ENCODE measurements at regions not wholly inside any gene's neighbourhood (a gene's known extent, or its start where the extent isn't known, plus 50 kb on each side); places are given as distances from the start of the nearest gene placed in this dataset.
"Not testable (repeated sequence)": the region's sequence is repeated elsewhere in the genome, so short reads cannot be mapped to it uniquely, and the experiment has no call there.

DNA sequence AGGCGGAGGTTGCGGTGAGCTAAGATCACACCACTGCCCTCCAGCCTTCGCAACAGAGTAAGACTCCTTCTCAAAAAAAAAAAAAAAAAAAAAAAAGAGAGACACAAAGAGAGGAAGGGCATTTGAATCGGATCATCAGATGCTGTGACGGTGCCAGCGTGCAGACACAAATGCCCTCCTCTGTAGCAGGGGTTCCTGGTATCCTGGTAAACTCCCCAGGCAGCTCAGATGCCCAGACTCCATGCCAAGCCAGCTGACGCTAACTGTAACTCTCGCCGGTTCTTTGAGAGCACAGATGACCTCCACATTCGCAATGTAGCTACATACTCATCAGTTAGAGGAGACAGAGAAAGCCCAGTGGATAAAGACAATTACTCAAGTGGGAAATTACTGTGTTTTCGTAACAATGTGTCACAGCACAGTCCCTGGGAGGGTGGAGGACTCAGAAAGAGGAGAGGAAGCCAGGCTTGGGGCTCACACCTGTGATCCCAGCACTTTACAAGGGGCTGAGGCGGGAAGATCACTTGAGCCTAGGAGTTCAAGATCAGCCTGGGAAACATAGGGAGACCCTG is 153.1 kb downstream of the BRD1 start:
- DNase-seq, result no peak

DNA sequence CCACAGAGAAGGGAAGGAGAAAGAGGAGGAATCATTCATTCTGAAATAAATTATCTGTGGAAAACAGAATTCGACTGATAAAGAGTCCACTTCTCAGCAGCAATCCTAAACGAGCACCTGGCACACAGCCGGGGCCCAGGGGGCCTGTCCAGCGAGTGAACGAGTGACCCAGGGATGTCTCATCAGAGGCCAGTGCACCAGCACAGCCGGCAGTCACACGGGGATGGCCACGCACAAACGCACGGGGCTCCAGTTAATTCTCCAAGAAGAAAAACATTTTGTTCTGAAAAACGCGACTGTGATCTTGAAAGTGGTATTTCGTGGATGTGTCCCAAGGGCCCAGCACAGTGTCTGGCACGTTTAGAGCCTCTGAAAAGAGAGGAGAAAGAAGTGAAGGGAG is 154.6 kb downstream of the BRD1 start:
- no peak for DNase-seq

DNA sequence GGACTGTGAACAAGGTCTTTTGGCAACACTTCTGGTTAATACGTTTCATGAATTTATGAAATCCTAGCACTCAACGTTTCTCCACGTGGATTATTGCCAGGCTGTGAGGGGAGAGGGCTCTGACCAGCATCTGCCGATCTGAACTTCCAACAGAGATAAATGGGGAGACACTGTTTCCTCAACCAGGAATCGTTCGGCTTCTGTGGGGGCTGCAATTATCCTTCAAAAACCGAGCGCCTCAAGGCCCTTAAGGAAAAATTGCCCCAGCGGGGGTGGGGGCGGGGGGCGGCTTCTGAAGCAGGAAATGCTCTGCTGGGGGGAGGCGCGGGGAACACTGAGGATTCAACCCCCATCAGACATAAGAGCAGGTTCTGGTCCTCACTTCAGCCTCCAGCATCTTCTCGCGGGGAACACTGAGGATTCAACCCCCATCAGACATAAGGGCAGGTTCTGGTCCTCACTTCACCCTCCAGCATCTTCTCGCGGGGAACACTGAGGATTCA is 155.6 kb downstream of the BRD1 start:
- no peak for DNase-seq

DNA sequence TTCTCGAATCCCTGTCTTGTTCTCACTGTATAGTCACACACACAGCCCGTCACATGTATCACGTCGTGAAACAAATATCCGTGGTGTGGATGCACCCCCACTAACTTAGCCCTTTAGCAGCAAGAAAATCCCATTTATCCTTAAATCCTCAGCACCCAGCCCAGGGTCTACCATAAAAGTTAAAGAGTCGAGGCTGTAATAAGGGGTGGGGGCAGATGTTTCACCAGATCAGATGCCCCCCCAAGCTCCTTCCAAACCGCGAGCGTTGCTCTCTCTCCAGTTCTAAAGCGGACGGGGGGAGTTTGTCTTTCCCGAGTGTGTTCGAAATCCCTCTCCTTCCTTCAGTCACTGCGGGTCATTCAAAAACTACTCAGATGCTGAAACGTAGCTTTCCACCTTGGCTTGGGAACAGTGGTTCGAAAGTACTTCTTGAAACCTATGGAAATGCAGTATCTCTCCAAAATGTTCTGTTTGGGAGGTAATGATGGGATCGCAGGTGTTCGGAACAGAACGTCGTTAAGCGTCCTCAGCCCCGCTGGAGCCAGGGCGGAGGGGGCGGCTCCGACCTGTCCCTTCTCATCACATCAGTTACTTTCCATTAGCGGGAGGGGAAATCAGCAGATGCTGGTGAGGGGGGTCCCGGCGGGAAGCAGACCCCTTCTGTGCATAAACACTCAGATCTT is 156.2 kb downstream of the BRD1 start:
- no peak for DNase-seq

DNA sequence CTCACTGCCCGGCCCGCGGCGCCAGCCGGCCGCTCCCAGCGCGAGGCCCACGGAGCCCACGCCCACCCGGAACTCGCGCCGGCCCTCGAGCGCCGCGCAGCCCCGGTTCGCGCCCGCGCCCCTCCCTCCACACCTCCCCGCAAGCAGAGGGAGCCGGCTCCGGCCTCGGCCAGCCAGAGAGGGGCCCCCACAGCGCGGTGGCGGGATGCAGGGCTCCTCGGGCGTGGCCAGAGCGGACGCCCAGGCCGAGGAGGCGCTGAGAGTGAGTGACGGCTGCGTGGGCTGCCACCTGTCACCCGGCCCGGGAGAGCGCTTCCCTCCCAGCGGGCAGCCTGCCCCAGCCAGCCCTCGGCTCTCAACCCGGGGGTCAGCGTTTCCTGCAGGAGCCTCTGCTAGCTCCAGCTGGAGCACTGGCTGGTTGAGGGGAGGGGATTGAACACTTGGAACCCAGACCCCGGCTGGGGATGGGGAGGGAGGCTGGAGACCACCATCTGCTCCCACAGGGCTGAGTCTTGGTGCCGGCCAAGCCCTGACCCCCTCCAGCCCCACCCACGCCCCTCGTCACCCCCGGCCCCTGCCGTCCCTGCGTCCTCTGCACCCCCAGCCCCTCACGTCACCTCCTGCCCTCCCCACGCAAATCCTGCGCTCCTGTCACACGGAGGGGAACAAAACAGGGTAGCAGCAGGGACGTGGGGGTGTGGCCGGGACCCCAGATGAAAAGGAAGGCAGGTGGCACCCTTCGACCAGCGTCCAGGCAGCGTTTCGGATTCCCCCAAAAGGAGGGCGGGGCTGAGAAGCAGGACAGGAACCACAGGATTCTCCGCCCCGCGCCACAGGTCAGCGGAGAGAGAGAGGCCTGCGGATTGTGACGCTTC is 157.0 kb downstream of the BRD1 start:
- DNase-seq, result peak; percentile 15

DNA sequence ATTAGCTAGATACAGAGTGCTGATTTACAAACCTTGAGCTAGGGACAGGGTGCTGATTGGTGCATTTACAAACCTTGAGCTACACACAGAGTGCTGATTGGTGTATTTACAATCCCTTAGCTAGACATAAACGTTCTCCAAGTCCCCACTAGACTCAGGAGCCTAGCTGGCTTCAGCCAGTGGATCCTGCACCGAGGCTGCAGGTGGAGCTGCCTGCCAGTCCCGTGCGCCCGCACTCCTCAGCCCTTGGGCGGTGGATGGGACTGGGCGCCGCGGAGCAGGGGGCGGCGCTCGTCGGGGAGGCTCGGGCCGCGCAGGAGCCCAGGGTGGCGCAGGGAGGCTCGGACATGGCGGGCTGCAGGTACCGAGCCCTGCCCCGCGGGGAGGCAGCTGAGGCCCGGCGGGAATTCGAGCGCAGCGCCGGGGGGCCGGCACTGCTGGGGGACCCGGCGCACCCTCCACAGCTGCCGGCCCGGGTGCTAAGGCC is 157.7 kb downstream of the BRD1 start:
- peak; percentile 63 for DNase-seq

DNA sequence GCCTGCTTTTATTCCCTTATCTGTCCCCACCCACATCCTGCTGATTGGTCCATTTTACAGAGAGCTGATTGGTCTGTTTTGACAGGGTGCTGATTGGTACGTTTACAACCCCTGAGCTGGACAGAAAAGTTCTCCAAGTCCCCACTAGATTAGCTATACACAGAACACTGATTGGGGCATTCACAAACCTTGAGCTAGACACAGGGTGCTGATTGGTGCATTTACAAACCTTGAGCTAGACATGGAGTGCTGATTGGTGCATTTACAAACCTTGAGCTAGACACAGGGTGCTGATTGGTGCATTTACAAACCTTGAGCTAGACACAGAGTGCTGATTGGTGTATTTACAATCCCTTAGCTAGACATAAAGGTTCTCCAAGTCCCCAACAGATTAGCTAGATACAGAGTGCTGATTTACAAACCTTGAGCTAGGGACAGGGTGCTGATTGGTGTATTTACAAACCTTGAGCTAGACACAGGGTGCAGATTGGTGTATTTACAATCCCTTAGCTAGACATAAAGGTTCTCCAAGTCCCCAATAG is 158.2 kb downstream of the BRD1 start:
- not testable (repeated sequence) for DNase-seq

DNA sequence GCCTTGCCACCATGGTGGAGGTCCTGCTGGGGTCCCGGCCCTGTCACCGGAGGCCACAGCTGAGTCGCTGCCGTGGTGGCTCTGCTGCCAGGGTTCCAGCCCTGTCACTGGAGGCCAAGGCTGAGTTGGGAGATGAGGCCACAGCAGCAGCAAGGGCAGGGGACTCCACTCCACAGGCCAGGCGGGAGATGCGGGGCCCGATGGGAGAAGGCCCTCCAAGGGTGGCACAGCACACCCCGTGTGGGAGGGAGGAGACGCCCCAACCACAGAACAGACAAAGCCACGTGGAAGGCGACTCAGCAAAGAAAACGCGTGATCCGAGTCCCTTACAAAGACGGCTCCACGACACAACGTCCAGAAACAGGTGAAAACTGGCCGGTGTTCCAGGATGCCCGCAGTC is 159.3 kb downstream of the BRD1 start:
- DNase-seq, result no peak

DNA sequence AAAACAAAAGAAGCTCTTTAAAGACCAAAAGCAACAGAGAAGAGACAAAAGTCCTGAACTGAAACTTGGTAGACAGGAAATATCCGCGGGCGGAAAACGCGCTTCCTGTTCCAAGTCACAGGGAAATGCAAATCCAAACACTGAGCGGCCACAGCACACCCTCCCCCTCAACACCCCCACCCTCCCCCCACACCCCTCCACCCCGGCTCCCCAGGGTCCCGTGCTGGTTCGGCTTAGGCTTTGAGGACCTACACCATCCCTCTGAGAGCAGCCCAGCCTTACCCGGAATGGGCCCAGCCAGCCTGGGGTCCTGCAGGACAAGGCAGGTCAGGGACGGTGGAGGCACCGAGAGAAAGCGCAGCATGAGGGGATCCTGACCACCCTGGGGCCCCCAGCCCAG is 160.4 kb downstream of the BRD1 start:
- DNase-seq, result peak; percentile 15

DNA sequence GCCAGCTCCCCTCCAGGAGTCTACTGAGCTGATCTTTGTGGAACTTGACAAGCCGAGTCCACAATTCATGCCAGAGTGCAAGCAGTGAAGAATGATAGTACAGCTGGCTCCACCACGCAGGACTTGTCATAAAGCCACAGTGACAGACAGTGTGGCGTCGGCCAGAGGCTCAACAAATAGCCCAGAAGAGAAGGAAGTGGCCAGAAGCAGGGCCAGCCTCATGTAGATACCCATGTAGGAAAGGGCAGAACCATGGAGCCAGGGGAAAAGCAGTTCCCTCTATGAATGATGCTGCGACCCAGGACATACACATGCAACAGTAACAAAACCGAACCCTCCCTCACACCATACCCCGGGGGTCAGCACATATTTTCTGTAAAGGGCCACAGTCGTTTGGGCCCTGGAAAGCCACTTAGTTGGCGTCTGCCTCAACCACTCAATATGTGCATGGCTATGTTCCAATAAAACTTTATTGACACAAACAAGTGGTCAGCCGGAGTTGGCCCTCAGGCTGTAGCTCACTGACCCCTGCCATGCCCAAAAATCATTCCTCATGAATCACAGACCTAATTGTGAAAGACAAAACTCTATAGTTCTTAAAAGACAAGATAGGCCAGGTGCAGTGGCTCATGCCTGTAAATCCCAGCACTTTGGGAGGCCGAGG is 161.4 kb downstream of the BRD1 start:
- DNase-seq, result no peak

DNA sequence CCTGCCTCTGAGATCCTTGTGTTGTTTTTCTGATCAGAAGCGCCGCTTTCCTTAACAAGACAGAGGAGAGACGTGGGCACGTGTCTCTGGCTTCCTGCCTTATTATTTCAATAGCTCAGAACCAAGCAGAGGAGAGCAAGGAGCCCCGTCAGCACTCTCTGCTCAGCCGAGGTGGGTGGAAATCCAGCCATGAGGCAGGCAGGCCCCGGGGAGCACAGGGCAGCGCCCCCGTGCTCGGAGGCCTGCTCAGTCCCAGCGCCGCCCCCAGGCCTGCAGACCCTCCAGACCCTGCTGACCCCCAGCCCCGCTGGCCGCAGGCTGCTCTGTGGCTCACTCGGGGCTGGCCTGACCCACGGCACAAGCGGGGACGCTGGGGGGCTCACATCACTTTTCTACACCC is 162.8 kb downstream of the BRD1 start:
- no peak for DNase-seq

DNA sequence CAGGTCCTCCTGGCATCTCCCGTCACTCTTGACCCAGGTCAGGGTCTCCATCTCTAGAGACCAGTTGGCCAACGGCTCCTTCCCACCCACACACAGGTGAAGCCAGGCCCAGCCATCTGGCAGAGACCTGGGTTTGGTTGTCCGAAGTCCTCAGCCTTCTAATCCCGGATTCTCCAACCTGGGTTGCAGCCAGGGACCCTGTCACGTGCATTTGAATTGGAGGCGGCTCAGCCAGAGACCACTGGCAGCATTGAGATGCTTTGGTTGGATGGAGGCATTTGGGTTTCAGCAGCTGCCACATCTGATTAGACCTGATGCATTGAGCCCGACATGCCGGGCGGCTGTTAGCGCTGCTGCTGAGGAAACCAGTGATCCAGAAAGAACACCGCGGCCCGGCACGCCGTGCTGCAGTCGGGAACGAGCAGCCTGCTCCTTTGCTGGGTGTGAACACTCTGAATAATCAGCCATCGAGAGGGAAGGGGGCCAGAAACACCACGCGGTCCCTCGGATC is 163.2 kb downstream of the BRD1 start:
- no peak for DNase-seq

DNA sequence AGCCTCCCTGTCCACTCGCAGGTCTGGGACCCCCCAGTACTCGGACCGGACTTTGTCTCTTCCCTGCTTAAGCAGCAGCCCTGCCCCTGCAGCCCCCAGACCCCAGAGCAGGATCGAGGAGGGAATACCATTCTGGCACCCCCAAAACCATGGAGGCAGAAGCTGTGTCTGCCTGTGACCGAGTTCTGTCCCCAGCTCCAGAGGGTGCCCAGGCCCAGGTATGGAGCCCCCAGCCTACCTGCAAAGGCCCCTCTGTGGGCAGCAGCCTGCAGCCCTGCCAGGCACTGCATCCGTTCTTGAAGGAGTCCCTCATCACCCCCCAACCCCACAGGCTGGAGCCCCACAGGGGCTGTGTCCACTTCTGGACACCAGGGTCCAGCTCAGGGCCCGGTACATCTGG is 163.8 kb downstream of the BRD1 start:
- no peak for DNase-seq

DNA sequence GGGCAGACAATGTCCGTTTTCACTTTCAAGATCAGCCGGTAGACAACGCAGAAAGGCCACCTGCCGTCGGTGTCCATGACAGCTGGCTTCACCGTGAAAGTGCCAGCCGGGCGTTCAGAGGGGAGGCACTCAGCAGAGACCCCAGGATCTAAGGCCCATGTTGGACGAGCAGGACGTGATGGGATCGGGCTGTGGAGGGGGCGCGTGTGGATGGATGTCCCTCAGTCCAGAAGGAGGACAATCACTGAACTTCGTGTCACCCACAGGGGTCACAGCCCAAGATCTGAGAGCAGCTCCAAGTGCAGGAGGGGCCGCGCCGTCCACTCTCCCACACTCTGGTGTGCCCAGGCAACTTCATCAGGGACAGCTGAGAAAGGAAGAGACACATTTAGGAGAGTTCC is 164.4 kb downstream of the BRD1 start:
- no peak for DNase-seq

DNA sequence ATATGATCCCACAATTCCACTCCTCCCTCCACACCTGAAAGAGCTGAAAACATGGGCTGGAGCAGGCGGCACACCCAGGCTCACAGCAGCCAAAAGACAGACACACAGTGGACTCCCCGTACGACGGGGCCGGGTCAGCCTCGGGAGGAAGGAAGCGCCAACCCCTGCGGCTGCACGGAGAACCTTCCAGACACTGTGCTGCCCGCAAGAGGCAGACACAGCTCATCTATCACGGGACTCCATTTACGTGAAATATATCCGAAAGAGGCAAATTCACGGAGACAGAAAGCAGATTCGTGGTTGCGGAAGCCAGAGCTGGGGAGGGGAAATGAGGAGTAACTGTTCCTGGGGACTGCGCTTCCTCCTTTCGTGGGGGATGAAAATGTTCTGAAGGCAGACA is 165.0 kb downstream of the BRD1 start:
- no peak for DNase-seq

DNA sequence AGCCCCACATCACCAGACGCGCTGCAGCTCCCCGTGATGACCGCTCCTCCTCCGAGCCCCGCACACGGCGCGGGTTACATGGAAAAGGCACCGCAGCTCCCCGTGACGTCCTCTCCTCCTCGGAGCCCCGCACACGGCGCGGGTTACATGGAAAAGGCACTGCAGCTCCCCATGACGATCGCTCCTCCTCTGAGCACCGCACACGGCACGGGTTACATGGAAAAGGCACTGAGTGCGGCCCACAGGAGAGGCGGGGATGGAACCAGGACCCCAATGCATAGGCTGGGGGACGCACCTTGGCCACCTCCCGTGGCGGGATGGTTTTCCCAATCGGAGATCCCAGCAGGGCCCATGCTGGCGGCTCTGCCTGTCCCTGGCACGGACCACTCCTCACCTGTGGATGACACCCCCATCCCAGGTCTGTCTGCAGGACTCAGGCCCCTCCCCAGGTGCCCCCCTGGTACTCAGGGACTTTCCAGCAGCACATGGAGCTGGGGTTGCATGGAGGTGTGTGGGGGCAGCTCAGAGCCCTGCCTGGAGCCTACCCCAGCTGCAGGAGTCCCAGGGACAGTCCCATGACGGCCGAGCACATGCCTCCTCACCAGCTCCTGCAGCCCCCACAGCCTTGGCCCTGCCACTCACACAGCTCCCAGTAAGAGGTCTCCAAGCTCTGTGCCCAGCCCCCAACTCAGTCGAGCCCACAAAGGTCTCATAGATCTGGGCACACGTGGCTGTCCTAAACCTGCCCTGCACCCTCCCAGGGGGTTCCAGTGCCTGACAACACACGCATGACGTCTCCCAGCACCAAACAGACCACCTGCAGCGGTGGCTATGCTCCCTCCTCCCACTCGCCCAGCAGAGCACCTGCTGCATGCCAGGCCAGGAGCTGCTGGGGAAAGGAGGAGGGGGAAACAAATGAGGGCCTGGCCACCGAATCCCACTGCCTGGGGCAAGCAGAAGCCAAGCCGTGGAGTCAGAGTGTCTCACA is 166.6 kb downstream of the BRD1 start:
- no peak for DNase-seq

DNA sequence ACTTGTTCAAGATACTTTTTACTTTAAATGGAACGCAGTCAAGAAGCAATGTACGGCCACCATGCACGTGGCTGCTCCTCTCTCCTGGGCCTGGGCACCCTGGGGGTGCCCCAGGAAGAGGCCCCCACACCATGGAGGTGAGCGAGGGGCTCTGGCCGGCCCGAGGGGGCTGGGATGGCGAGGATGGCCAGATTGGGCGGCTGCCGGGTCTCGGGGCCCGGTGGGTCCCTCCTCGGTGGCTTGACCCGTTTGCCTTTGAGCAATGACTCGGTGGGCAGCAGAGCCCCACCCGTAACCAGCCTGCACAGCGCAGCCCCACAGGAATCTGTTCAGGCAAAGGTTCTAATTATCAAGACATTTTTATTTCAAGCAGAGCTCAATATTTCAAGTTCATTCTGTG is 167.4 kb downstream of the BRD1 start:
- DNase-seq, result no peak

DNA sequence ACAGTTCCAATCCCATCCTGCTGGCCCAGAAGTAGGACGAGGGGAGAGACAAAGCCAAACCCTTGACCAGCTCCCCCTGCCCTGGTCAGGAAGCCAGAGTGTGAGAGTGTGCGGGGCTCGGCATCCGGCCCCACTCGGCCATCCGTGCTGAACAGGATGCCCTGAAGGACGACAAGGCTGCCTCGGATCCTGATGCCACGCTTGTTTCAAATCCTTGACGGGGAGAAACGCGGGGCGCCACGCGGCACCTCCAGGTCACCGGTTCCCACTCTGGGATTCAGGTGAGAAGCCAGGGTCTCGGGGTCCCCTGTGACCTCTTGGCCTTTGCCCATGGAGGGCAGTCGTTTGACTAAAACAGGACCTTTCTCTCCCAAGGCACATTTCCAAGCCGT is 167.8 kb downstream of the BRD1 start:
- DNase-seq, result no peak

DNA sequence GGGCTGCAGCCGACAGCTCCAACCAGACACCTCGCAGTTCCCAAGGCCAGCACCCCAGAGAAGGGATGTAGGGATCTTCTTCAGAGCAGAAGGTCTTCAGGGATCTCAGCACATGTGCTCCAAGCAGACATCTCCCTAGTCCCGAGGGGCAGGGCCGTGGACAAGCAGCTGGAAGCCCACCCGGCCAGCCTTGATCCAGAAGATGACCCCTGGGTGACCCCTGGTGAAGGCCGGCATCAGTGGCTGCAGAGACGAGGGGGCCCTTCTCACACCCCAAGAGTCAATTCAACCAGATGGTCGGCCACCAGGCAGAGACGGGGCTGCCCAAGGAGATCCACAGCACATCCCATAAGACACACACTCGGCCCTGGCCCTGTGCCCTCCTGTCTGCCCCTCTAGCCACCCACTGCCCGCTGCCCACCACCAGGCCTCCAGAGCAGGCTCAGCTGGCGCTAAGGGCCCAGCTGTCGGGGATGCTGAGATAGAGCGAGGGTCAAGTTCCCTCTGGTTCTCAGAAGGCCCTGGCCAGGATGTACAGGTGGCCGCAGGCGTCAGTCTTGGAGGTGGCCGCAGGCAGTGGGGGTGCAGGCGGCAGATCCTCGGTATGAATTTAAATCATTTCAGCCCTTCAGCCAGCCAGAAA is 168.3 kb downstream of the BRD1 start:
- DNase-seq, result no peak

DNA sequence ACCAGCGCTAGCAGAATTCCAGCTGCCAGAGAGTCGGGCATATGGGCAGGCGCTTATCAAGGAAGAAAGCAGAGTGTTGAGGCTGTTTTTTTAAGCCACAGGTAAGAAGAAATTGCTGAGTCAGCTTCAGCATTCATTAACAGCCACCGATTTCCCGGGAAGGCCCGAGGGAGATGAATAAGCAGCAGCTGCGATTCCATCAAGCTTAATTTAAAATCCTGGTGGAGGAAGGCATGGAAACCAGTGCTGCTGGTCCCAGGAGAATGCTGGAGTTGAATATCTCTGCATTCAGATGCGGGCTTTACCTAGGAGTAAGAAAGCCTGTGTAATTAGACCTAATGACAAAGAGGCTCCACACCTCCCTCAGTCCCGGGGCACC is 168.8 kb downstream of the BRD1 start:
- DNase-seq, result no peak

Measured in CD4-positive, alpha-beta T cell treated with Interleukin-21 for 1 hour (primary cell).